ENCODE measurements at regions not wholly inside any gene's neighbourhood (a gene's known extent, or its start where the extent isn't known, plus 50 kb on each side); places are given as distances from the start of the nearest gene placed in this dataset.

DNA sequence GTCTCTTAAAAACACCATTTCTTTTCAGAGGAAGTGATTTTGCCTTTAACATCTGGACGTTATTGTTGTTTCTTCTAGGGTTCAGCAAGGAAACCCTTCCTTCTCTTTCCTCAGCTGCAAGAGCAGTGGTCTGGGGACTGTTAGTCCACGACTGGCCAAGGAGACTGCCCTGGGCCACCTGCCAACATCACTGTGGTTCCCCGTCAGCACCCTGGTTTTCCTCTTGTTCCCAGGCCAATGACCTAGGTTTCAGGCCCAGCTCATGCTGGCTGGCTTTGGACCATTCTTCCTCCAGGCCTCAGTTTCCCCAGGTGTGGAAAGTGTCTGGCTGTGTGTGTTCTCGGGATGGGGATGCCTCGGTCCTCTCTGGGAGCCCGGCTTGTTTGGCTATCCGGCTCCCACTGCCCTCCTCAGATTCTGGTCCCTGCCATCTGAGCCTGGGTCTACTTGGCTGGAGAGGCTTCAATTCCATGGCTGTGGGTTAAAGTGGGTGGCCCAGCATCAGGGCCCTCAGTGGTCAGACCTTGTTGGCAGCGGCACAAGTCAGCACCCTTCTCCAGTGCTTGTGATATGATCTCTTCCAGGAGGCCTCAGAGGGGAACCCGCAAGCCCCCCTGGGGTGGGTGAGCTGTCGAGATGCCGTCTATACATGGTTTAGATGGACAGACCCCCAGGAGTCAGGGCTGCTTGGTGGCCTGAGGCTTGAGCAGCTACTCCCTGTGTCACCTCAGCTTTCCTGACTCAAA lies 234.3 kb upstream of the HS6ST1 start:
- in situ Hi-C loops (cut with HindIII; ENCODE audit: low sequenced_read_pairs) = no loop called here
- no peak overlapping the region for H3K4me3 ChIP-seq (ENCODE audit: low read depth, low read length)
- no peak for DNase-seq (ENCODE audit: low read depth, low spot score)
- TF ChIP-seq, protein P1, sequence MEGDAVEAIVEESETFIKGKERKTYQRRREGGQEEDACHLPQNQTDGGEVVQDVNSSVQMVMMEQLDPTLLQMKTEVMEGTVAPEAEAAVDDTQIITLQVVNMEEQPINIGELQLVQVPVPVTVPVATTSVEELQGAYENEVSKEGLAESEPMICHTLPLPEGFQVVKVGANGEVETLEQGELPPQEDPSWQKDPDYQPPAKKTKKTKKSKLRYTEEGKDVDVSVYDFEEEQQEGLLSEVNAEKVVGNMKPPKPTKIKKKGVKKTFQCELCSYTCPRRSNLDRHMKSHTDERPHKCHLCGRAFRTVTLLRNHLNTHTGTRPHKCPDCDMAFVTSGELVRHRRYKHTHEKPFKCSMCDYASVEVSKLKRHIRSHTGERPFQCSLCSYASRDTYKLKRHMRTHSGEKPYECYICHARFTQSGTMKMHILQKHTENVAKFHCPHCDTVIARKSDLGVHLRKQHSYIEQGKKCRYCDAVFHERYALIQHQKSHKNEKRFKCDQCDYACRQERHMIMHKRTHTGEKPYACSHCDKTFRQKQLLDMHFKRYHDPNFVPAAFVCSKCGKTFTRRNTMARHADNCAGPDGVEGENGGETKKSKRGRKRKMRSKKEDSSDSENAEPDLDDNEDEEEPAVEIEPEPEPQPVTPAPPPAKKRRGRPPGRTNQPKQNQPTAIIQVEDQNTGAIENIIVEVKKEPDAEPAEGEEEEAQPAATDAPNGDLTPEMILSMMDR (IDR thresholded peaks at IDR 0.05; ENCODE audit: low read depth, low read length) = no peak

DNA sequence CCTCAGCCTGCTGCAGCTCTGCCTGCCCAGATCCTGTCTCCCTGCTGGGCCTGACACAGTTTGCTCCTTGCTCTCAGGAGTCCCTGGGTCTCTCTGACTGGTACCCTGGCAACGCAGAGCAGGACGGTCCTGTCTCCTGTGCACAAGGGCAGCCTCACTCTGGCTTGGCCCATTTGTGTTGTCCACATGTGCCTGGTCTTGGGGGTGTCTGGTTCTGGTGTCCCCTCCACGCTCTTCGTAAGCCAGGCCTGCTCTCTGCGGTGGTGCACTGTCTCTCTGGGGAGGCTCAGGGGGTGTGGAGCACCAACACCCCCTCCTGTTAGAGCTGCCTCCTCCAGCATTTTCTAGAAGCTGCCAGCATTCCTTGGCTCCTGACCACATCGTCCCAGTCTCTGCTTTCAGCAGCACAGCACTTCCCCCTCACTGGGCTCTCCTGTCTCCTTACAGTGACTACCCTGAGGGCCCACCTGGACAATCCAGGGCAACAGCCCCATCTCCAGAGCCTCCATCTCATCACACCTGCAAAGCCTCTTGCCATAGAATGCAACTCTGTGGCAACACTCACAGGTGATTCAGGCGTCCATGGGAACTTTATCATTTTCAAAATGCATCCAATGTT lies 235.6 kb upstream of the HS6ST1 start:
- H3K4me3 ChIP-seq (ENCODE audit: low read depth, low read length) = no peak overlapping the region
- in situ Hi-C loops (cut with HindIII; ENCODE audit: low sequenced_read_pairs) = no loop called here
- no peak for DNase-seq (ENCODE audit: low read depth, low spot score)
- TF ChIP-seq, protein P1 (IDR thresholded peaks at IDR 0.05; ENCODE audit: low read depth, low read length) = no peak

DNA sequence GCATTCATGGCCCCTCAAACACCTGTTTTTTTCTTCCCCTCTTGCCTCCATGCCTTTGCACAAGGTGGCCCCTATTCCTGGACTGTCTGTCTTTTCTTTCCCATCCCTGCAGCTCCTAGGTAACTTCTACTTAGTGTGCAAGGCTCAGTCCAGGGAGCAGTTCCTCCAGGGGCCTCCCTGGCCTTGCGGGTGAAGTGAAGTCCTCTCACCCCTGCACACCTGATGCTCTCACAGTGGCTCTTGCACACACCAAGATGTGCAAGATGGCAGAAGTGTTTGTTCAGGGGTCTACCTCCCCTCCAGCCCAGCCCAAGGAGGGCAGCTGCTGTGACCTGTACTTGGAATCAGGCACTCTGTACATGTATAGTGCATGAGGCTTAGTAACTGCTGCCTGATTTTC lies 236.8 kb upstream of the HS6ST1 start:
- TF ChIP-seq, protein P1 (IDR thresholded peaks at IDR 0.05; ENCODE audit: low read depth, low read length) = no peak
- no peak overlapping the region for H3K4me3 ChIP-seq (ENCODE audit: low read depth, low read length)
- DNase-seq (ENCODE audit: low read depth, low spot score) = no peak
- in situ Hi-C loops (cut with HindIII; ENCODE audit: low sequenced_read_pairs) = no loop called here

DNA sequence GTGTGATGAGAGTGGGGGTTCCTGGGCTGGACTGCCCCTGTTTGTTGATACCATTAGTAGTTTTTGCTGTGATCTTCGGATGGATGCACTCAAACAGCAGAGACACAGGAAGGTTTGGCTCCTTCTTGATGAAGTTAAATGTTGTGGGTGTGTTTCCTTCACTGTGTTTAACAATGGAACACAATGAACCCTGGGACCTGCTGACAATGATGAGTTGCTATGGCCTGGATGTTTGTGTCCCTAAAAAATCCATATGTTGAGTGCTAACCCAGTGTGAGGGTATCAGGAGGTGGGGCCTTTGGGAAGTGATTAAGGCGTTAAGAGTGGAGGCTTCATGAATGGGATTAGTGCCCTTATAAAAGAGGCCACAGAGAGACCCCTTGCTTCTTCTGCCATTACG lies 237.4 kb upstream of the HS6ST1 start:
- in situ Hi-C loops (cut with HindIII; ENCODE audit: low sequenced_read_pairs) = no loop called here
- H3K4me3 ChIP-seq (ENCODE audit: low read depth, low read length) = no peak overlapping the region
- DNase-seq (ENCODE audit: low read depth, low spot score) = no peak
- TF ChIP-seq, protein P1 (IDR thresholded peaks at IDR 0.05; ENCODE audit: low read depth, low read length) = no peak

DNA sequence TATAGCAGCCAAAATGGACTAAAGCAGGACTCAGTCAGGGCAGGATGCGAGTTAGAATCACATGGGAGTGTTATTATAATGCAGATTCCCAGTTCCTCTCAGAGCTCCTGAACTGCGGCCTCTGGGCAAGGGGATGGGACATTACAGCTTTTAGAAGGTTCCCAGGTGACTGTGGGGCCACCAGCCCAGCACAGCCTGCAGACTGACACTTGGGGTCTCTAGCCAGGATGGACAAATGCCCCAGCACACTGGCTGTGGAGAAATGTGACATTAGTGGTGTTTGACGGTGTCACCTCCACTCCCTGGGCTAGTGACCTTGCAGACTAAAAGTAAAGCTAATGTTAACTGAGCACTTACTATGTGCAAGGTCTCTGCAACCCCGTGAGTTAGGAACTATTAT lies 238.0 kb upstream of the HS6ST1 start:
- H3K4me3 ChIP-seq (ENCODE audit: low read depth, low read length) = no peak overlapping the region
- DNase-seq (ENCODE audit: low read depth, low spot score) = no peak
- TF ChIP-seq, protein P1 (IDR thresholded peaks at IDR 0.05; ENCODE audit: low read depth, low read length) = no peak
- in situ Hi-C loops (cut with HindIII; ENCODE audit: low sequenced_read_pairs) = no loop called here

DNA sequence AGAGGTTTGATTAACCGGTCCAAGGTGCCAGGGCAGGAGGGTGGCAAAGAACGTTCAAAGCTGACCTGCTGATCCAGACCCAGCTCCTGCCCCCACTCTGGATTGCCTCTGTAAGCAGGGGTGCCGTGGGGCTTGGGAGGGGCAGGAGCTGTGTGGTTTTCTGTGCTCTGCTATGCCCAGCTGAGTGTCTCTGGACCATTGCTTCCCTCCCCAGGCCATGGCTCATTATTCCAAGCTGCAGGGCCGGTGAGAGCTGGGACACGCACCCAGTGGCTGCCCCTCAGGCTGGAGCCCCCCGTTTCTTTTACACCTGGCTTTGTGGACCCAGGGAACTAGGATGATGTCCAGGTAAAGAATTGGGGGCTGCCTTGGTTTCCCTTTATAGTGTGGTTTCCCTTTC lies 238.4 kb upstream of the HS6ST1 start:
- H3K4me3 ChIP-seq (ENCODE audit: low read depth, low read length) = no peak overlapping the region
- in situ Hi-C loops (cut with HindIII; ENCODE audit: low sequenced_read_pairs) = no loop called here
- TF ChIP-seq, protein P1 (IDR thresholded peaks at IDR 0.05; ENCODE audit: low read depth, low read length) = no peak
- DNase-seq (ENCODE audit: low read depth, low spot score) = no peak
